HG03139 (cell line): ENCODE measurements at regions not wholly inside any gene's neighbourhood (a gene's known extent, or its start where the extent isn't known, plus 50 kb on each side); places are given as distances from the start of the nearest gene placed in this dataset.
"Not testable (repeated sequence)": the region's sequence is repeated elsewhere in the genome, so short reads cannot be mapped to it uniquely, and the experiment has no call there.

Source experiments
- ATAC-seq: cut with Tn5 transposase; IDR thresholded peaks from one replicate; pipeline ENCODE4 v1.9.1; 2021; ENCODE audit not compliant: unreplicated experiment

GRCh38 chr13:59276436-59276835 lies 887.3 kb downstream of the DIAPH3 start:
- no peak for ATAC-seq

GRCh38 chr13:59277106-59277505 lies 886.6 kb downstream of the DIAPH3 start:
- no peak for ATAC-seq

GRCh38 chr13:59279028-59279427 lies 884.7 kb downstream of the DIAPH3 start:
- ATAC-seq: no peak

GRCh38 chr13:59279576-59279975 lies 884.2 kb downstream of the DIAPH3 start:
- no peak for ATAC-seq

GRCh38 chr13:59280297-59280696 lies 883.4 kb downstream of the DIAPH3 start:
- ATAC-seq: no peak

GRCh38 chr13:59281453-59281852 lies 882.3 kb downstream of the DIAPH3 start:
- ATAC-seq: no peak

GRCh38 chr13:59292240-59292639 lies 871.5 kb downstream of the DIAPH3 start:
- not testable (repeated sequence) for ATAC-seq

GRCh38 chr13:59299584-59299983 lies 864.1 kb downstream of the DIAPH3 start:
- ATAC-seq: no peak

- ATAC-seq: no peak
Measured at GRCh38 chr13:59300355-59301173, 863.2 kb downstream of the DIAPH3 start.

GRCh38 chr13:59301174-59301567 lies 862.6 kb downstream of the DIAPH3 start:
- ATAC-seq: no peak

- no peak for ATAC-seq
Measured at GRCh38 chr13:59303433-59303832, 860.3 kb downstream of the DIAPH3 start.

- ATAC-seq: no peak
Measured at GRCh38 chr13:59304596-59304995, 859.1 kb downstream of the DIAPH3 start.

- ATAC-seq: no peak
Measured at GRCh38 chr13:59305896-59306295, 857.8 kb downstream of the DIAPH3 start.

- ATAC-seq: no peak
Measured at GRCh38 chr13:59312776-59313175, 851.0 kb downstream of the DIAPH3 start.

GRCh38 chr13:59318320-59318930 lies 845.3 kb downstream of the DIAPH3 start:
- ATAC-seq: peak; percentile 68

- no peak for ATAC-seq
Measured at GRCh38 chr13:59319276-59319675, 844.5 kb downstream of the DIAPH3 start.

- ATAC-seq: no peak
Measured at GRCh38 chr13:59320021-59320420, 843.7 kb downstream of the DIAPH3 start.

- not testable (repeated sequence) for ATAC-seq
Measured at GRCh38 chr13:59324401-59324800, 839.3 kb downstream of the DIAPH3 start.

- no peak for ATAC-seq
Measured at GRCh38 chr13:59326717-59327116, 837.0 kb downstream of the DIAPH3 start.

GRCh38 chr13:59330764-59331163 lies 833.0 kb downstream of the DIAPH3 start:
- ATAC-seq: no peak

GRCh38 chr13:59332966-59333365 lies 830.8 kb downstream of the DIAPH3 start:
- ATAC-seq: no peak

- ATAC-seq: no peak
Measured at GRCh38 chr13:59337070-59337469, 826.7 kb downstream of the DIAPH3 start.

GRCh38 chr13:59340151-59340550 lies 823.6 kb downstream of the DIAPH3 start:
- no peak for ATAC-seq
